Testis (tissue), 2 donors: ENCODE measurements at regions not wholly inside any gene's neighbourhood (a gene's known extent, or its start where the extent isn't known, plus 50 kb on each side); places are given as distances from the start of the nearest gene placed in this dataset.

Experiments used
- DNase-seq: peaks from one replicate; pipeline ENCODE4 v3.0.0-alpha.2; 2019
- H3K27ac ChIP-seq, 2 donors: fragments of 200-600 bp; sonication (generic); one replicate each; pipeline ENCODE4 v1.5.1; 2019
- H3K27me3 ChIP-seq: fragments of 200-600 bp; sonication (generic); one replicate; pipeline ENCODE4 v1.5.1; 2019
- H3K36me3 ChIP-seq: fragments of 200-600 bp; sonication (generic); one replicate; pipeline ENCODE4 v1.5.1; 2017; ENCODE audit warnings: low read depth; ENCODE audit errors: missing control alignments
- H3K4me1 ChIP-seq: fragments of 200-600 bp; sonication (generic); one replicate; pipeline ENCODE4 v1.5.1; 2019
- H3K4me3 ChIP-seq, 2 donors: fragments of 200-600 bp; sonication (generic); one replicate each; pipeline ENCODE4 v1.5.1; 2017 to 2019
- H3K9me3 ChIP-seq: fragments of 200-600 bp; sonication (generic); one replicate; pipeline ENCODE4 v1.5.1; 2017
- POLR2A ChIP-seq: fragments of 450-650 bp; IDR thresholded peaks from one replicate; pipeline ENCODE4 v1.6.1; 2017; ENCODE audit warnings: antibody characterized with exemption, mild to moderate bottlenecking, moderate library complexity
- WGBS, 2 donors: methylation state at CpG; one replicate each; pipeline ENCODE4 v1.1.5; 2018; 5-methylcytosine and 5-hydroxymethylcytosine counted together
- intact Hi-C: fragments of 100-400 bp; cut with DNase I; formaldehyde crosslinking; loops from one replicate; pipeline ENCODE4 v1.15.1; 2023; ENCODE audit warnings: low total_unique reads
- TF ChIP-seq, protein P1 (sequence below), 3 experiments: fragments of 450-650 bp in 2 of 3; fragments of 200-600 bp in 1 of 3; sonication (generic) in 1 of 3; IDR thresholded peaks; one replicate each; pipeline ENCODE4 v1.5.1; 2016 to 2019; ENCODE audit warnings: antibody characterized with exemption in 3 of 3, mild to moderate bottlenecking in 2 of 3, moderate library complexity in 1 of 3

DNA sequence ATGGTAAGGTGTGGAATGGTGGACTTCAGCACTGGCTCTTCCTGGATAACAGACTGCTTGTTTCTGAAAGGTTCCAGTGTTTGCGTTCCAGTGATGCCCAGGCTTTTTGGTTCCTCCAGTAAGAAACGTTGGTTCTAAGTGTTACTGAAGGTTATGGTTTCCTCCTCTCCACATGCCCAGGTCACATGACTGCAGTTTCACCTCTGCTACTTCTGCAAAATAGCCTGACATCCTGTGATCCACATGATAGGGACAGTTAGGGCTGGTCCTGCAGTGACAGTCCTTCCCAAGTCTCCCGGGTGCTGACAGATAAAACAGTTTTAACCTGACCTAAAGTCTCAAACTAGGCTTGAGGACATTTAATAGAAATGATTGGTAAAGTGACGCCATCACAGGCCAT is 132.2 kb upstream of the CST7 start:
- 73 to 74% methylated on average over 4 of the region's 4 CpGs for WGBS, 2 donors

DNA sequence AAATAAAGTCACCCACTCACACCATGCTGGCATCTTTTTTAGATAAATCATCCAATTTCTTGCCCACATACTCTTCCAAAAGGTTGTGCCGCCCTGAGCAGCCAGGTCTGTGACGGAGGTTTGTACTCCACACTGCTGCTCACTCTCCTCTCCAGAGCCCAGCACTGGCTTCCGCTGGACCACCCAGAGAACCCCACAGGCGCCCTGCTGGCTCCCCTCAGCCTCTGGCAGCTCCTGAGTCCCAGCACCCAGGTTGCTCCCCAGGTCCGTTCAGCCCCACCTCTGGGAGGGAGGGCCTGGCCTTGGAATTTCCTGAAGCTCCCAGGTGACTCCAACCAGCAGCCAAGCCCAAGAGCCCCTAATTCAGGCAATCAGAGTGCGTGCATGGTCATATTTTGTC is 131.7 kb upstream of the CST7 start:
- Histone ChIP-seq H3K27me3 (no peaks in the 10 kb centered on the region), H3K4me3 (no peak overlapping the region), H3K9me3 (no peaks in the 10 kb centered on the region), H3K36me3 (no peaks in the 10 kb centered on the region), H3K27ac (no peak overlapping the region), H3K4me1 (no peaks in the 10 kb centered on the region)
- intact Hi-C loops, result no loop called here
- TF ChIP-seq, protein P1, sequence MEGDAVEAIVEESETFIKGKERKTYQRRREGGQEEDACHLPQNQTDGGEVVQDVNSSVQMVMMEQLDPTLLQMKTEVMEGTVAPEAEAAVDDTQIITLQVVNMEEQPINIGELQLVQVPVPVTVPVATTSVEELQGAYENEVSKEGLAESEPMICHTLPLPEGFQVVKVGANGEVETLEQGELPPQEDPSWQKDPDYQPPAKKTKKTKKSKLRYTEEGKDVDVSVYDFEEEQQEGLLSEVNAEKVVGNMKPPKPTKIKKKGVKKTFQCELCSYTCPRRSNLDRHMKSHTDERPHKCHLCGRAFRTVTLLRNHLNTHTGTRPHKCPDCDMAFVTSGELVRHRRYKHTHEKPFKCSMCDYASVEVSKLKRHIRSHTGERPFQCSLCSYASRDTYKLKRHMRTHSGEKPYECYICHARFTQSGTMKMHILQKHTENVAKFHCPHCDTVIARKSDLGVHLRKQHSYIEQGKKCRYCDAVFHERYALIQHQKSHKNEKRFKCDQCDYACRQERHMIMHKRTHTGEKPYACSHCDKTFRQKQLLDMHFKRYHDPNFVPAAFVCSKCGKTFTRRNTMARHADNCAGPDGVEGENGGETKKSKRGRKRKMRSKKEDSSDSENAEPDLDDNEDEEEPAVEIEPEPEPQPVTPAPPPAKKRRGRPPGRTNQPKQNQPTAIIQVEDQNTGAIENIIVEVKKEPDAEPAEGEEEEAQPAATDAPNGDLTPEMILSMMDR (IDR thresholded peaks at IDR 0.05), result no peak
- TF ChIP-seq POLR2A, result no peak
- 85 to 91% methylated on average over 6 of the region's 6 CpGs for WGBS, 2 donors
- no peak for DNase-seq

More for the DNA sequence above, 132.2 kb upstream of the CST7 start:
- no peak for DNase-seq
- H3K4me3 ChIP-seq, result no peak overlapping the region
- no peaks in the 10 kb centered on the region for H3K4me1 ChIP-seq
- H3K27me3 ChIP-seq, result no peaks in the 10 kb centered on the region
- H3K9me3 ChIP-seq, result no peaks in the 10 kb centered on the region
- no peak overlapping the region for H3K27ac ChIP-seq
- TF ChIP-seq, protein P1 (IDR thresholded peaks at IDR 0.05), result no peak
- no peak for TF ChIP-seq POLR2A
- intact Hi-C loops, result no loop called here
- H3K36me3 ChIP-seq, result no peaks in the 10 kb centered on the region

DNA sequence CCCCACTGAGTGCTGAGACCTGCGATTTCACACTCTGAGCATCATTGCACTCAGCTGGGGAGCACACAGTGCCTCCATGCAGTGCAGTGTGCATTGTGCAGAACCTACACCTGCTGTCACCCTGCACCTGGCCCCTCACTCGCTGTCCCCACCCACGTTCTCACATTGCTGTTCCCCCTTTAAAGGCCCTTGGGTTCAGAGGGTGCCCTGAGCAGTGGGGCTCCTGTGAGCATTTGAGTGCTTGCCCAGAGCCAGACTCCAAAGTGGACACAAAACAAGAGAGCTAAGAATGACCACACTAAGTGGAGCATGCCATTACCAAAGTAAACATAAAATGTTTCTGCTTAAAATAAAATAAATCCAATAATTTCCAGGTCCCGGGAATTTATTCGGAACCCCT is 131.0 kb upstream of the CST7 start:
- Histone ChIP-seq H3K27ac (no peak overlapping the region), H3K27me3 (no peaks in the 10 kb centered on the region), H3K36me3 (no peaks in the 10 kb centered on the region), H3K4me1 (no peaks in the 10 kb centered on the region), H3K9me3 (no peaks in the 10 kb centered on the region), H3K4me3 (no peak overlapping the region)
- DNase-seq, result no peak
- 90 to 94% methylated on average over 5 of the region's 5 CpGs for WGBS, 2 donors
- intact Hi-C loops, result no loop called here
- no peak for TF ChIP-seq POLR2A
- TF ChIP-seq, protein P1 (IDR thresholded peaks at IDR 0.05), result no peak

- 77 to 94% methylated on average over 14 of the region's 14 CpGs for WGBS, 2 donors
- intact Hi-C loops, result no loop called here
- no peak for DNase-seq
- no peaks in the 10 kb centered on the region for H3K9me3 ChIP-seq
- H3K27me3 ChIP-seq, result no peaks in the 10 kb centered on the region
- no peak overlapping the region for H3K27ac ChIP-seq
- TF ChIP-seq, protein P1 (IDR thresholded peaks at IDR 0.05), result no peak
- TF ChIP-seq POLR2A, result no peak
- no peak overlapping the region for H3K4me3 ChIP-seq
- no peaks in the 10 kb centered on the region for H3K4me1 ChIP-seq
- no peaks in the 10 kb centered on the region for H3K36me3 ChIP-seq
Observed at GRCh38 chr20:24819331-24819965, 129.6 kb upstream of the CST7 start.

DNA sequence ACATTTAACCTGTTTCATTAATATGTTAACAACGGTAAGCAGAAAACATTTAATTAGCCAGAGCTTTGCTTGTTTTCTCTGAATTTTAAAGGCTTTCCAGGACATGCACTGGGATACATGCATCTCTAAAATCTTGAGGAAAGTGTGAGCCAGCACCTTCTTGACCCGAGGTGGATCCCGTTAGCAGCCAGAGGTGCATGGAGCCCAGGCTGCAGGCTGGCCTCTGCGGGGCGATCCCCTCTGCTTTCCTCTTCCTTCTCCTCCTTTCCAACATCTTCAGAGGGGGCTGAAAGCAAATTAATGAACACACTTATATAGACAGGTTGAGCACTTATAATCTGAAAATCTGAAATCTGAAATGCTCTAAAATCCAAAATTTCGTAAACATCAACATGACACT is 128.7 kb upstream of the CST7 start:
- WGBS, 2 donors, result 85 to 89% methylated on average over 6 of the region's 6 CpGs
- TF ChIP-seq, protein P1 (IDR thresholded peaks at IDR 0.05), result no peak
- TF ChIP-seq POLR2A, result no peak
- H3K27ac ChIP-seq, result no peak overlapping the region

More for the DNA sequence above, 128.7 kb upstream of the CST7 start:
- H3K27me3 ChIP-seq, result no peaks in the 10 kb centered on the region
- no peak overlapping the region for H3K4me3 ChIP-seq
- no peak for DNase-seq
- intact Hi-C loops, result no loop called here
- no peaks in the 10 kb centered on the region for H3K36me3 ChIP-seq
- H3K9me3 ChIP-seq, result no peaks in the 10 kb centered on the region
- H3K4me1 ChIP-seq, result no peaks in the 10 kb centered on the region
